PC-3 (cell line): ENCODE measurements at regions not wholly inside any gene's neighbourhood (a gene's known extent, or its start where the extent isn't known, plus 50 kb on each side); places are given as distances from the start of the nearest gene placed in this dataset.

Source experiments
- CTCF ChIP-seq: fragments of 300-600 bp; sonication (generic); conservative IDR thresholded peaks from 2 replicates; pipeline ENCODE4 v1.5.1; 2017; ENCODE audit warnings: antibody characterized with exemption, low read depth, mild to moderate bottlenecking, low read length
- EZH2phosphoT487 ChIP-seq: fragments of 300-600 bp; sonication (generic); IDR thresholded peaks from 2 replicates; pipeline ENCODE4 v1.6.1; 2018; ENCODE audit warnings: mild to moderate bottlenecking, antibody characterized with exemption, low read length, borderline replicate concordance

- TF ChIP-seq CTCF (no peak), EZH2phosphoT487 (no peak)
These were observed 938.3 kb upstream of the ALCAM start for GRCh38 chr3:104428337-104428925.
